ENCODE measurements at regions not wholly inside any gene's neighbourhood (a gene's known extent, or its start where the extent isn't known, plus 50 kb on each side); places are given as distances from the start of the nearest gene placed in this dataset.

GRCh38 chr1:29953961-29954360 is 717.6 kb downstream of the PTPRU start:
- Histone ChIP-seq H3K27me3 (ENCODE audit: insufficient read depth, low read length, poor library complexity, severe bottlenecking) (no peaks in the 10 kb centered on the region), H3K79me2 (ENCODE audit: insufficient read depth, low read length) (no peaks in the 10 kb centered on the region), H3K9me2 (replicated peaks; ENCODE audit: low read depth, low read length) (no peaks in the 10 kb centered on the region), H3K4me1 (ENCODE audit: insufficient read depth, low read length, poor library complexity, severe bottlenecking) (no peaks in the 10 kb centered on the region), H3K9me3 (ENCODE audit: insufficient read depth, low read depth, low read length) (no peaks in the 10 kb centered on the region), H4K20me1 (ENCODE audit: insufficient read depth, low read length, poor library complexity, severe bottlenecking) (no peaks in the 10 kb centered on the region), H2AFZ (ENCODE audit: low read length) (no peak overlapping the region), H3K4me2 (ENCODE audit: low read depth, low read length, poor library complexity, severe bottlenecking) (no peak overlapping the region), H3K36me3 (ENCODE audit: insufficient read depth, low read length) (no peaks in the 10 kb centered on the region), H3K9ac (ENCODE audit: low read depth, low read length, poor library complexity, severe bottlenecking) (no peak overlapping the region), H3F3A (ENCODE audit: low read depth) (no peaks in the 10 kb centered on the region), H3K4me3 (ENCODE audit: low read length, poor library complexity, severe bottlenecking) (no peak overlapping the region)
- TF ChIP-seq CTCF (conservative IDR thresholded peaks at IDR 0.05; ENCODE audit: low read length) (no peak), EZH2phosphoT487 (IDR thresholded peaks at IDR 0.05; ENCODE audit: borderline replicate concordance) (no peak)

- Histone ChIP-seq H3K9ac (ENCODE audit: low read depth, low read length, poor library complexity, severe bottlenecking) (no peak overlapping the region), H3K27me3 (ENCODE audit: insufficient read depth, low read length, poor library complexity, severe bottlenecking) (no peaks in the 10 kb centered on the region), H3K4me2 (ENCODE audit: low read depth, low read length, poor library complexity, severe bottlenecking) (no peak overlapping the region), H4K20me1 (ENCODE audit: insufficient read depth, low read length, poor library complexity, severe bottlenecking) (no peaks in the 10 kb centered on the region), H3F3A (ENCODE audit: low read depth) (no peaks in the 10 kb centered on the region), H3K9me3 (ENCODE audit: insufficient read depth, low read depth, low read length) (no peaks in the 10 kb centered on the region), H3K4me1 (ENCODE audit: insufficient read depth, low read length, poor library complexity, severe bottlenecking) (no peaks in the 10 kb centered on the region), H3K79me2 (ENCODE audit: insufficient read depth, low read length) (no peaks in the 10 kb centered on the region), H3K36me3 (ENCODE audit: insufficient read depth, low read length) (no peaks in the 10 kb centered on the region), H3K9me2 (replicated peaks; ENCODE audit: low read depth, low read length) (no peaks in the 10 kb centered on the region), H3K4me3 (ENCODE audit: low read length, poor library complexity, severe bottlenecking) (no peak overlapping the region), H2AFZ (ENCODE audit: low read length) (no peak overlapping the region)
- no peak for TF ChIP-seq CTCF (conservative IDR thresholded peaks at IDR 0.05; ENCODE audit: low read length)
- no peak for TF ChIP-seq EZH2phosphoT487 (IDR thresholded peaks at IDR 0.05; ENCODE audit: borderline replicate concordance)
Measured at GRCh38 chr1:29949676-29950075, 713.4 kb downstream of the PTPRU start.

- no peak overlapping the region for H3K4me2 ChIP-seq (ENCODE audit: low read depth, low read length, poor library complexity, severe bottlenecking)
- no peaks in the 10 kb centered on the region for H3K79me2 ChIP-seq (ENCODE audit: insufficient read depth, low read length)
- TF ChIP-seq EZH2phosphoT487 (IDR thresholded peaks at IDR 0.05; ENCODE audit: borderline replicate concordance), result no peak
- H3F3A ChIP-seq (ENCODE audit: low read depth), result no peaks in the 10 kb centered on the region
- H3K4me1 ChIP-seq (ENCODE audit: insufficient read depth, low read length, poor library complexity, severe bottlenecking), result no peaks in the 10 kb centered on the region
- no peak overlapping the region for H3K9ac ChIP-seq (ENCODE audit: low read depth, low read length, poor library complexity, severe bottlenecking)
- H3K4me3 ChIP-seq (ENCODE audit: low read length, poor library complexity, severe bottlenecking), result no peak overlapping the region
- H3K9me2 ChIP-seq (replicated peaks; ENCODE audit: low read depth, low read length), result no peaks in the 10 kb centered on the region
- H2AFZ ChIP-seq (ENCODE audit: low read length), result no peak overlapping the region
- H4K20me1 ChIP-seq (ENCODE audit: insufficient read depth, low read length, poor library complexity, severe bottlenecking), result no peaks in the 10 kb centered on the region
- H3K27me3 ChIP-seq (ENCODE audit: insufficient read depth, low read length, poor library complexity, severe bottlenecking), result no peaks in the 10 kb centered on the region
- no peaks in the 10 kb centered on the region for H3K36me3 ChIP-seq (ENCODE audit: insufficient read depth, low read length)
- H3K9me3 ChIP-seq (ENCODE audit: insufficient read depth, low read depth, low read length), result no peaks in the 10 kb centered on the region
Measured at GRCh38 chr1:29948581-29948980, 712.3 kb downstream of the PTPRU start.

- no peak overlapping the region for H2AFZ ChIP-seq (ENCODE audit: low read length)
- H3K4me3 ChIP-seq (ENCODE audit: low read length, poor library complexity, severe bottlenecking), result no peak overlapping the region
- no peaks in the 10 kb centered on the region; the same call in 1 of the 2 replicates for H3K9me3 ChIP-seq (ENCODE audit: insufficient read depth, low read depth, low read length)
- no peaks in the 10 kb centered on the region for H3K27me3 ChIP-seq (ENCODE audit: insufficient read depth, low read length, poor library complexity, severe bottlenecking)
- no peaks in the 10 kb centered on the region for H3K9me2 ChIP-seq (replicated peaks; ENCODE audit: low read depth, low read length)
- no peak for TF ChIP-seq CTCF (conservative IDR thresholded peaks at IDR 0.05; ENCODE audit: low read length)
- no peak for TF ChIP-seq EZH2phosphoT487 (IDR thresholded peaks at IDR 0.05; ENCODE audit: borderline replicate concordance)
- no peak overlapping the region for H3K4me2 ChIP-seq (ENCODE audit: low read depth, low read length, poor library complexity, severe bottlenecking)
- no peaks in the 10 kb centered on the region for H3K4me1 ChIP-seq (ENCODE audit: insufficient read depth, low read length, poor library complexity, severe bottlenecking)
- H4K20me1 ChIP-seq (ENCODE audit: insufficient read depth, low read length, poor library complexity, severe bottlenecking), result no peaks in the 10 kb centered on the region
- no peaks in the 10 kb centered on the region for H3K36me3 ChIP-seq (ENCODE audit: insufficient read depth, low read length)
- no peaks in the 10 kb centered on the region for H3K79me2 ChIP-seq (ENCODE audit: insufficient read depth, low read length)
- no peak overlapping the region for H3K9ac ChIP-seq (ENCODE audit: low read depth, low read length, poor library complexity, severe bottlenecking)
- H3F3A ChIP-seq (ENCODE audit: low read depth), result no peaks in the 10 kb centered on the region
Measured at GRCh38 chr1:29946057-29946456, 709.7 kb downstream of the PTPRU start.
